ENCODE measurements at regions not wholly inside any gene's neighbourhood (a gene's known extent, or its start where the extent isn't known, plus 50 kb on each side); places are given as distances from the start of the nearest gene placed in this dataset.

DNA sequence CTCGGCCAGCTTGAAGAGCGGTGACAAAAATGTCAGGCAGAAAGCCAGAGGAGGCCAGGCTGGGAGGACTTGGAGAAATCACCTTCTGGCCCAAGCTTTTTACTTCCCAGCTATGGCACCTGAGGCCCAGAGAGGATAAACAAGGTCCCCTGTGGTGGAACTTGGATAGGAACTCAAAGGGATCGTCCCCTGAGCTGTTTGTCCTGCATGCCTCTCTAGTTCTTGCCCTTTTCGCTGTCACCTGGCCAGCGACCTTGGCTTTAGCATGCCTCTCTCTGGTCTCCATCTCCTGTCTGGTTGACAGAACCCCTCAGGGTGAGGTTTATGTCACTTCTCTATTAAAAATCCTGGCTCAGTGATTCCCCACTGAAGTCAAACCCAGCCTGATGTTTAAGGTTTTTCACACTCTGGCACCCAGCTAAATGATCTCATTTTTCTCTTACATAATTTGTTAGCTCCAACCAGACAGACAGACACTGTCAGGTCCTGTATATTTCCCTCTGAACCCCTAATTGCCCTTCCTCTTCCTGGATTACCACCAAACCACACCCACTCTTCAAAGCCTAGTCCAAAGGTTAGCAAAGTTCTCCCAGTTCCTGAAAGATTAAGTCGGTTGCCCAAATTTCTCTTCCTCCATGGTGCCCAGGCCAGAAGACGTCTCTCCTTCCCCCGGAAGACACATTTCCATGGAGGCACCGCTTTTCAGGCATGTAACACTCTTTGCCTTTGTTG lies 169.1 kb downstream of the FAM43A start:
- TF ChIP-seq, protein P1, sequence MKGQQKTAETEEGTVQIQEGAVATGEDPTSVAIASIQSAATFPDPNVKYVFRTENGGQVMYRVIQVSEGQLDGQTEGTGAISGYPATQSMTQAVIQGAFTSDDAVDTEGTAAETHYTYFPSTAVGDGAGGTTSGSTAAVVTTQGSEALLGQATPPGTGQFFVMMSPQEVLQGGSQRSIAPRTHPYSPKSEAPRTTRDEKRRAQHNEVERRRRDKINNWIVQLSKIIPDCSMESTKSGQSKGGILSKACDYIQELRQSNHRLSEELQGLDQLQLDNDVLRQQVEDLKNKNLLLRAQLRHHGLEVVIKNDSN (IDR thresholded peaks at IDR 0.05) = no peak
- TF ChIP-seq, protein P2, sequence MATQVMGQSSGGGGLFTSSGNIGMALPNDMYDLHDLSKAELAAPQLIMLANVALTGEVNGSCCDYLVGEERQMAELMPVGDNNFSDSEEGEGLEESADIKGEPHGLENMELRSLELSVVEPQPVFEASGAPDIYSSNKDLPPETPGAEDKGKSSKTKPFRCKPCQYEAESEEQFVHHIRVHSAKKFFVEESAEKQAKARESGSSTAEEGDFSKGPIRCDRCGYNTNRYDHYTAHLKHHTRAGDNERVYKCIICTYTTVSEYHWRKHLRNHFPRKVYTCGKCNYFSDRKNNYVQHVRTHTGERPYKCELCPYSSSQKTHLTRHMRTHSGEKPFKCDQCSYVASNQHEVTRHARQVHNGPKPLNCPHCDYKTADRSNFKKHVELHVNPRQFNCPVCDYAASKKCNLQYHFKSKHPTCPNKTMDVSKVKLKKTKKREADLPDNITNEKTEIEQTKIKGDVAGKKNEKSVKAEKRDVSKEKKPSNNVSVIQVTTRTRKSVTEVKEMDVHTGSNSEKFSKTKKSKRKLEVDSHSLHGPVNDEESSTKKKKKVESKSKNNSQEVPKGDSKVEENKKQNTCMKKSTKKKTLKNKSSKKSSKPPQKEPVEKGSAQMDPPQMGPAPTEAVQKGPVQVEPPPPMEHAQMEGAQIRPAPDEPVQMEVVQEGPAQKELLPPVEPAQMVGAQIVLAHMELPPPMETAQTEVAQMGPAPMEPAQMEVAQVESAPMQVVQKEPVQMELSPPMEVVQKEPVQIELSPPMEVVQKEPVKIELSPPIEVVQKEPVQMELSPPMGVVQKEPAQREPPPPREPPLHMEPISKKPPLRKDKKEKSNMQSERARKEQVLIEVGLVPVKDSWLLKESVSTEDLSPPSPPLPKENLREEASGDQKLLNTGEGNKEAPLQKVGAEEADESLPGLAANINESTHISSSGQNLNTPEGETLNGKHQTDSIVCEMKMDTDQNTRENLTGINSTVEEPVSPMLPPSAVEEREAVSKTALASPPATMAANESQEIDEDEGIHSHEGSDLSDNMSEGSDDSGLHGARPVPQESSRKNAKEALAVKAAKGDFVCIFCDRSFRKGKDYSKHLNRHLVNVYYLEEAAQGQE (IDR thresholded peaks at IDR 0.05; ENCODE audit: low read depth) = no peak
- TF ChIP-seq EP300 (IDR thresholded peaks at IDR 0.05; ENCODE audit: borderline replicate concordance) (no peak), RAD21 (IDR thresholded peaks at IDR 0.05; ENCODE audit: low read depth) (no peak), ZBTB7A (IDR thresholded peaks at IDR 0.05; ENCODE audit: low read depth) (no peak), CREB1 (IDR thresholded peaks at IDR 0.05; ENCODE audit: low read depth) (no peak), TAF1 (IDR thresholded peaks at IDR 0.05; ENCODE audit: low read depth) (no peak), YY1 (IDR thresholded peaks at IDR 0.05; ENCODE audit: low read depth) (no peak), FOXM1 (IDR thresholded peaks at IDR 0.05; ENCODE audit: borderline replicate concordance, low read depth) (no peak), TEAD4 (IDR thresholded peaks at IDR 0.05) (no peak)
- TF ChIP-seq, protein P3, sequence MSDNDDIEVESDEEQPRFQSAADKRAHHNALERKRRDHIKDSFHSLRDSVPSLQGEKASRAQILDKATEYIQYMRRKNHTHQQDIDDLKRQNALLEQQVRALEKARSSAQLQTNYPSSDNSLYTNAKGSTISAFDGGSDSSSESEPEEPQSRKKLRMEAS (IDR thresholded peaks at IDR 0.05) = no peak
